ENCODE measurements at regions not wholly inside any gene's neighbourhood (a gene's known extent, or its start where the extent isn't known, plus 50 kb on each side); places are given as distances from the start of the nearest gene placed in this dataset.

GRCh38 chr5:113652161-113652560 is 138.7 kb downstream of the YTHDC2 start:
- no peak for ATAC-seq
- Mint-ChIP-seq H3K36me3 (ENCODE audit: low read depth) (no peaks in the 10 kb centered on the region), H3K9me3 (ENCODE audit: low read depth) (no peaks in the 10 kb centered on the region), H3K4me1 (no peaks in the 10 kb centered on the region), H3K27me3 (peaks cover 25% of the 10 kb centered on the region), H3K27ac (no peak overlapping the region), H3K4me3 (no peak overlapping the region)
- ChIA-PET POLR2A (no interaction called here), CTCF (no interaction called here)
- no peak for DNase-seq
- intact Hi-C loops (cut with DNase I, micrococcal nuclease): no loop called here

GRCh38 chr5:113654828-113655227 is 141.3 kb downstream of the YTHDC2 start:
- Mint-ChIP-seq H3K27ac (no peak overlapping the region), H3K36me3 (ENCODE audit: low read depth) (no peaks in the 10 kb centered on the region), H3K27me3 (peaks cover 7% of the 10 kb centered on the region), H3K4me3 (no peak overlapping the region), H3K4me1 (no peaks in the 10 kb centered on the region), H3K9me3 (ENCODE audit: low read depth) (no peaks in the 10 kb centered on the region)
- ChIA-PET CTCF (no interaction called here), POLR2A (no interaction called here)
- intact Hi-C loops (cut with DNase I, micrococcal nuclease): no loop called here
- DNase-seq (no peak), ATAC-seq (no peak)

- intact Hi-C loops (cut with DNase I, micrococcal nuclease): no loop called here
- no peaks in the 10 kb centered on the region for H3K9me3 Mint-ChIP-seq (ENCODE audit: low read depth)
- DNase-seq: no peak
- ATAC-seq: no peak
- ChIA-PET POLR2A (no interaction called here), CTCF (interaction anchor here (0.5 to 1.7 kb wide), 3 partner anchors 41 to 49 kb away, joined by 3 to 5 read pairs (median 5); no protein-coding TSS in a partner anchor)
- no peak overlapping the region for H3K27ac Mint-ChIP-seq
- H3K27me3 Mint-ChIP-seq: peaks cover 11% of the 10 kb centered on the region
- no peak overlapping the region for H3K4me3 Mint-ChIP-seq
- H3K36me3 Mint-ChIP-seq (ENCODE audit: low read depth): no peaks in the 10 kb centered on the region
- H3K4me1 Mint-ChIP-seq: no peaks in the 10 kb centered on the region
Observed at GRCh38 chr5:113660206-113660605, 146.7 kb downstream of the YTHDC2 start.

- Mint-ChIP-seq H3K4me3 (no peak overlapping the region), H3K4me1 (no peaks in the 10 kb centered on the region), H3K27me3 (peaks cover 15% of the 10 kb centered on the region), H3K36me3 (ENCODE audit: low read depth) (no peaks in the 10 kb centered on the region), H3K9me3 (ENCODE audit: low read depth) (no peaks in the 10 kb centered on the region), H3K27ac (no peak overlapping the region)
- ATAC-seq: no peak
- POLR2A ChIA-PET: no interaction called here
- intact Hi-C loops (cut with DNase I, micrococcal nuclease): no loop called here
- CTCF ChIA-PET: interaction anchor here (1.1 to 1.7 kb wide), 2 partner anchors 41 to 48 kb away, joined by 5 read pairs; no protein-coding TSS in a partner anchor
- DNase-seq: no peak
Observed at GRCh38 chr5:113660706-113661250, 147.3 kb downstream of the YTHDC2 start.

GRCh38 chr5:113663879-113664541 is 150.5 kb downstream of the YTHDC2 start:
- CTCF ChIA-PET: interaction anchor here (0.6 to 3.1 kb wide), 6 partner anchors 30 to 1403 kb away, joined by 3 to 31 read pairs (median 3); no protein-coding TSS in a partner anchor
- ATAC-seq (no peak), DNase-seq (peak; percentile 60)
- Mint-ChIP-seq H3K36me3 (ENCODE audit: low read depth) (no peaks in the 10 kb centered on the region), H3K4me1 (no peaks in the 10 kb centered on the region), H3K9me3 (ENCODE audit: low read depth) (no peaks in the 10 kb centered on the region), H3K4me3 (no peak overlapping the region), H3K27ac (no peak overlapping the region), H3K27me3 (peaks cover 22% of the 10 kb centered on the region)
- intact Hi-C loops (cut with DNase I, micrococcal nuclease): loop anchor here (1.0 kb wide), 1 partner anchor 52 kb away; no protein-coding TSS in a partner anchor
- POLR2A ChIA-PET: no interaction called here

- Mint-ChIP-seq H3K4me3 (no peak overlapping the region), H3K4me1 (no peaks in the 10 kb centered on the region), H3K27ac (no peak overlapping the region), H3K36me3 (ENCODE audit: low read depth) (no peaks in the 10 kb centered on the region), H3K27me3 (peaks cover 15% of the 10 kb centered on the region), H3K9me3 (ENCODE audit: low read depth) (no peaks in the 10 kb centered on the region)
- no peak for ATAC-seq
- DNase-seq: no peak
- intact Hi-C loops (cut with DNase I, micrococcal nuclease): no loop called here
- POLR2A ChIA-PET: no interaction called here
- CTCF ChIA-PET: no interaction called here
Observed at GRCh38 chr5:113673041-113673440, 159.5 kb downstream of the YTHDC2 start.

GRCh38 chr5:113675166-113675565 is 161.7 kb downstream of the YTHDC2 start:
- no peak for ATAC-seq
- CTCF ChIA-PET: no interaction called here
- intact Hi-C loops (cut with DNase I, micrococcal nuclease): loop anchor here in 1 of 2 experiments (5.0 kb wide), 1 partner anchor 1112 kb away; no protein-coding TSS in a partner anchor

GRCh38 chr5:113678202-113678601 is 164.7 kb downstream of the YTHDC2 start:
- H3K4me1 Mint-ChIP-seq: no peaks in the 10 kb centered on the region
- H3K4me3 Mint-ChIP-seq: no peak overlapping the region
- ChIA-PET CTCF (interaction anchor here (0.6 to 0.8 kb wide), 2 partner anchors 43 to 772 kb away, joined by 3 to 4 read pairs; no protein-coding TSS in a partner anchor), POLR2A (no interaction called here)
- no peak for DNase-seq
- no peaks in the 10 kb centered on the region for H3K36me3 Mint-ChIP-seq (ENCODE audit: low read depth)
- H3K9me3 Mint-ChIP-seq (ENCODE audit: low read depth): no peaks in the 10 kb centered on the region
- intact Hi-C loops (cut with DNase I, micrococcal nuclease): loop anchor here (2.0 to 5.0 kb wide), 2 partner anchors 773 to 1109 kb away; no protein-coding TSS in a partner anchor
- H3K27me3 Mint-ChIP-seq: peaks cover 9% of the 10 kb centered on the region
- H3K27ac Mint-ChIP-seq: no peak overlapping the region
- ATAC-seq: no peak

More at GRCh38 chr5:113675166-113675565, 161.7 kb downstream of the YTHDC2 start:
- H3K9me3 Mint-ChIP-seq (ENCODE audit: low read depth): no peaks in the 10 kb centered on the region
- H3K36me3 Mint-ChIP-seq (ENCODE audit: low read depth): no peaks in the 10 kb centered on the region
- H3K27me3 Mint-ChIP-seq: peaks cover 9% of the 10 kb centered on the region
- no peak overlapping the region for H3K4me3 Mint-ChIP-seq
- POLR2A ChIA-PET: no interaction called here
- H3K27ac Mint-ChIP-seq: no peak overlapping the region
- H3K4me1 Mint-ChIP-seq: no peaks in the 10 kb centered on the region
- no peak for DNase-seq

GRCh38 chr5:113678924-113679575 is 165.6 kb downstream of the YTHDC2 start:
- Mint-ChIP-seq H3K36me3 (ENCODE audit: low read depth) (no peaks in the 10 kb centered on the region), H3K27me3 (peaks cover 6% of the 10 kb centered on the region), H3K9me3 (ENCODE audit: low read depth) (no peaks in the 10 kb centered on the region), H3K4me3 (no peak overlapping the region), H3K4me1 (no peaks in the 10 kb centered on the region), H3K27ac (no peak overlapping the region)
- ATAC-seq: peak; percentile 49
- ChIA-PET CTCF (interaction anchor here (0.6 to 1.2 kb wide), 4 partner anchors 12 to 769 kb away, joined by 3 to 4 read pairs (median 3); no protein-coding TSS in a partner anchor), POLR2A (no interaction called here)
- DNase-seq: peak; percentile 45
- intact Hi-C loops (cut with DNase I, micrococcal nuclease): loop anchor here (1.0 to 5.0 kb wide), 4 partner anchors 771 to 1390 kb away; no protein-coding TSS in a partner anchor

- ChIA-PET POLR2A (no interaction called here), CTCF (interaction anchor here (0.6 to 2.3 kb wide), 8 partner anchors 69 to 1998 kb away, joined by 3 to 11 read pairs (median 4); no protein-coding TSS in a partner anchor)
- no peaks in the 10 kb centered on the region for H3K36me3 Mint-ChIP-seq (ENCODE audit: low read depth)
- no peak overlapping the region for H3K4me3 Mint-ChIP-seq
- no peak overlapping the region for H3K27ac Mint-ChIP-seq
- ATAC-seq (no peak), DNase-seq (no peak)
- no peaks in the 10 kb centered on the region for H3K9me3 Mint-ChIP-seq (ENCODE audit: low read depth)
- H3K27me3 Mint-ChIP-seq: no peaks in the 10 kb centered on the region
- H3K4me1 Mint-ChIP-seq: no peaks in the 10 kb centered on the region
- intact Hi-C loops (cut with DNase I, micrococcal nuclease): loop anchor here in 1 of 2 experiments (10.0 kb wide), 1 partner anchor 1564 kb away; no protein-coding TSS in a partner anchor
Observed at GRCh38 chr5:113680534-113680933, 167.0 kb downstream of the YTHDC2 start.

GRCh38 chr5:113682497-113683136 is 169.1 kb downstream of the YTHDC2 start:
- no peak for DNase-seq
- no peak for ATAC-seq
- Mint-ChIP-seq H3K27ac (no peak overlapping the region), H3K36me3 (ENCODE audit: low read depth) (no peaks in the 10 kb centered on the region), H3K4me1 (no peaks in the 10 kb centered on the region), H3K9me3 (ENCODE audit: low read depth) (no peaks in the 10 kb centered on the region), H3K27me3 (no peaks in the 10 kb centered on the region), H3K4me3 (no peak overlapping the region)
- intact Hi-C loops (cut with DNase I, micrococcal nuclease): loop anchor here in 1 of 2 experiments (10.0 kb wide), 1 partner anchor 1562 kb away; no protein-coding TSS in a partner anchor
- ChIA-PET CTCF (interaction anchor here (1.0 kb wide), 1 partner anchor 71 kb away, joined by 3 read pairs; no protein-coding TSS in a partner anchor), POLR2A (no interaction called here)
